ENCODE measurements at regions not wholly inside any gene's neighbourhood (a gene's known extent, or its start where the extent isn't known, plus 50 kb on each side); places are given as distances from the start of the nearest gene placed in this dataset.

DNA sequence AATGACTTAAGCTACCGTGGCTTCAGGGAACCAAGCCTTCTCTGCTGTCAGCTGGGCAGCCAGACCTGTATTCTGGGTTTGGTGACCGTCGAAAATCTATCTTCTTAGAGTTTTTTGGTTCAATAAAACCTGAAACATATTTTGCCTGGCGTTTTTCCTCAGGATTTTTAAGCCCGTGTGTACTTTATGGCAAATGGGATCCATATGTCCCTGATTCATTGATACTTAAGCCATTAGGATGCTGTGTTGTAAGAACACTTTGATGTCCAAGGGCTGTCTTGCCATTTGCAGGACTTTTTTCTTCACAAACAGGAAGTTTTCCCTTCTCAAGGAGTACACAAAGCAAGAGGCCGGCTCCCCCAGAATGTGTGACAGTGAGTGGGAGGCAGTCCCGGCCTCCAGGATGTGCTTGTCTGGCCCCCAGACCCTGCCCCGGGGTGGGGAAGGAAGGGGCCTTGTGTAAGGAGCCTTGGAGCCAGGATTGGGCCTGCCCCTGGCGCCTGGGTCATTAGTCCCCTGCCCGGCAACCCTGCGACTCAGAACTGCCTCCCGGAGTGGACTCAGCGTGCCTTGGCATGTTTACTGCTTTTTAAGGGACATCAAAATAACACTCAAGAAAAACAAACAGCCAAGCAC is 83.4 kb upstream of the SMIM23 start:
- TF ChIP-seq EZH2 (IDR thresholded peaks at IDR 0.05), result no peak
- TF ChIP-seq, protein P1, sequence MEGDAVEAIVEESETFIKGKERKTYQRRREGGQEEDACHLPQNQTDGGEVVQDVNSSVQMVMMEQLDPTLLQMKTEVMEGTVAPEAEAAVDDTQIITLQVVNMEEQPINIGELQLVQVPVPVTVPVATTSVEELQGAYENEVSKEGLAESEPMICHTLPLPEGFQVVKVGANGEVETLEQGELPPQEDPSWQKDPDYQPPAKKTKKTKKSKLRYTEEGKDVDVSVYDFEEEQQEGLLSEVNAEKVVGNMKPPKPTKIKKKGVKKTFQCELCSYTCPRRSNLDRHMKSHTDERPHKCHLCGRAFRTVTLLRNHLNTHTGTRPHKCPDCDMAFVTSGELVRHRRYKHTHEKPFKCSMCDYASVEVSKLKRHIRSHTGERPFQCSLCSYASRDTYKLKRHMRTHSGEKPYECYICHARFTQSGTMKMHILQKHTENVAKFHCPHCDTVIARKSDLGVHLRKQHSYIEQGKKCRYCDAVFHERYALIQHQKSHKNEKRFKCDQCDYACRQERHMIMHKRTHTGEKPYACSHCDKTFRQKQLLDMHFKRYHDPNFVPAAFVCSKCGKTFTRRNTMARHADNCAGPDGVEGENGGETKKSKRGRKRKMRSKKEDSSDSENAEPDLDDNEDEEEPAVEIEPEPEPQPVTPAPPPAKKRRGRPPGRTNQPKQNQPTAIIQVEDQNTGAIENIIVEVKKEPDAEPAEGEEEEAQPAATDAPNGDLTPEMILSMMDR (IDR thresholded peaks at IDR 0.05), result no peak

Data from neural progenitor cell (in vitro differentiated cells).